HG02610 (cell line): ENCODE measurements at regions not wholly inside any gene's neighbourhood (a gene's known extent, or its start where the extent isn't known, plus 50 kb on each side); places are given as distances from the start of the nearest gene placed in this dataset.
A peak's percentile ranks its signal among the peaks of the same experiment; 100 is the strongest.

Experiments
- ATAC-seq: cut with Tn5 transposase; IDR thresholded peaks from one replicate; pipeline ENCODE4 v1.9.1; 2021; ENCODE audit warnings: mild to moderate bottlenecking, moderate library complexity; ENCODE audit not compliant: unreplicated experiment

DNA sequence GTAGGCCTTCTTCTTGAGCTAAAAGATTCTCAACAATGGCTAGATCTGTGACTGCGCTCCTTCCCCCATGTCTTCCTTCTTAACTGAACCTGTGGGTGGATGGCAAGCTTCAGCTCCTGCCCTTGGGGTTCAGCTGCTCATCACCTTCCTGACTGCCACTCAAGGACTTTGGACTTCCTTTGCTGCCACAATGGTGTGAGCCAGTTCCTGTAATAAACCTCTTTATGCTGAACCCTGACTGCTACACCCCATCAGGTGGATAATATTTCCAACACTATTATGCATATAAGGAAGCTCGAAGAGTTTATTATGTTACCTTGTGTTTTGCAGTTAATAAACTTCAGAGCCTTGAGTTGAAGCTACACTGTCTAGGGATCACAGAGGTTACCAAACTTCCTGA lies 208.9 kb upstream of the SLC10A2 start:
- no peak for ATAC-seq

DNA sequence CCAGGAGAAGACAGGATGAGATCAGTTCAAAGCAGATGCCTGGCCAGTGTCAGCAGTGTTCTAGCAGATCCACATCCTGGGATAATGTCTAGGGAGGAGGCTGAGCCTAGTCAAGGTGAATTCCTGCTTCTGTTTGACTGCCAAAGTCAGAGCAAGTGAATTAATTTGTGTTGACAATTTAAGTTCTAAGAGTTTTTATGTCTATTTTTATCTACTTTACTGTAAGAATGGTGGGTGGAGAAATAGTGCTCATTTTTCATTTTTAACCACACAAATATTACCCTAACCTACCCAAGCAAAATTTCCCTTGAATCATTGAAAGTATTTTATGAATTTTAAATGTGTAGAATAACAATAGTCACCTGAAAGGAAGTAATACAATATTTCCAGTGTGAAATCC lies 207.6 kb upstream of the SLC10A2 start:
- ATAC-seq = peak; percentile 29

DNA sequence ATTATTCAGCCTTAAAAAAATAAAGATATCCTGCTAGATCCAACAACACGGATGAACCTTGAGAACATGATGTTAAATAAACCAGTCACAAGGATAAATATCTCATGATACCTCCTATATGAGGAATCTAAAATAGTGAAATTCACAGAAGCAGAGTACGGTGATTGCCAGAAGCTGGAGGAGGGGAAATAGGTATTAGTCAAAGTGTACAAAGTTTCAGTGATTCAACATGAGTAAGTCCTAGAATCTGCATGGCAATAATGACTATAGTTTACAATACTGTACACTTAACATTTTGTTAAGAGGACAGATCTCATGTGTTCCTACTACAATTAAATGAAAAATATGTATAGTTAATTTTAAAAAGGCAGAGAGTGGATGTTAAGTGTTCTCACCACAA lies 206.6 kb upstream of the SLC10A2 start:
- ATAC-seq = peak; percentile 80

DNA sequence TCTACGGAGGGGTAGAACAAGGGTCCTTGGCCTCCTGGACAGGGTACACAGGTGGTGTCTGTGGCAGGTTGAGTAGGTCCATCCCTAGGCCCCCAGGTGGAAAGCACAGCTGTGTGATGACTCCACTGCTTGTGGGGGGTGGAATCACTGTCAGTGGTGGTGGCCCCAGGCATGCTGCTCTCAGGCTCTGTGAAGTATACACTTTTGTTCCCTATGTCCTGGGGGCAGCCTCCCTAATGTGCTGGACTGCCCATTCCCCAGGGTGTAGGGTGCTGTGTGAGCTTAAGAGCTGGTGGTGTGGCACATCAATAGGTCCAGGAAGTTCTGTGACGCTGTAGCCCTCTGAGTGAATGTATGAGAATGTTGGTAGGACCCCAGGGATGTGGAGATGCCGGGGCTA lies 197.2 kb upstream of the SLC10A2 start:
- ATAC-seq = no peak

DNA sequence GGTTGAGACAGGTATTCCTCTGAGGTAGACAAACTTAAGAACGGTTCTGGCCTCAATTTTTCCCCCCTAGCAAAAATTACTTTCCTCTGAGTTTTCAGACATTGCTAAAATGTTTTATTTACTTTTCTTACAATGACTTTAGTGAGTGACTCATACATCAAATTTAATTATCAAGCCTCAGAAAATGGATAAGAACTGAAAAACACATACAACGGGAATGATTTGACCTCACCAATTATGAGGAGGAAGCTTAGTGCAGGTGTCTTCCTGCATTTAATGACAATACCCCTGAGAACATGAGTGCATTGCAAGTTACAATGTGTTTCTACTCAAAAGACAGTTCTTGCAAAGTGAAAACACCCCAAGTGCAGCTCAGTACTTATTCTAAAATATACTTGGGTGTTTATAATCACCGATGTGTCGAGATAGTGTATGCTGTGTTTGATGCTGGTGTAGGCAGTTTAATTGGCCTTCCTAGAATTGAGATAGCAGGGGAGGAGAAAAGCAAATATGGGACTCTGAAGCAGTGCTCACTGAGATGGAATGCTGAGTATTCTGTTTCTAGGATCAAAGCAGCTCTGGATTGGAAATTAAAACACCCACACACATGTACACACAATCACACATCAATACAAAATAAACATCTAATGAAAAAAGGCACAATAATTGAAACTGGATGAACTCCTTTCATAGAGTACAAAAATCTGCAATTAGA lies 189.5 kb upstream of the SLC10A2 start:
- no peak for ATAC-seq

DNA sequence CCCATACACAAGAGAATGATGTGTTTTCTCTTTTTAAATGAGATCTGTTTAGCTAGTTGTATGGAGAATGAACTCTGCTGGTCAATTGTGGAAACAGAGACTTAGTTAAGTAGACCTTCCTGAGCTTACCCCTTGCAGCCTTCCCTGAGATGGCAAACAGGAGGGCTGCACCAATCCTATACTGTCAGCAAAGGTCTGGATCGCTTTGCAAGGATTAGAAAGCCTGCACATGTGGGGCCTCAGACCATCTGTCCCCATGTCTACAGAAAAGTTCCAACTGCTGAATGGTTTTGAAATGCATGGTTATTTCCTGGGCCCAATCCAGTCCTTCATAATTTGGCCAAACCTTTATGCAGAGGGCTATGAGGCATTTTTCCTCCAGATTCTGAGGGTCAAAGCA lies 183.9 kb upstream of the SLC10A2 start:
- no peak for ATAC-seq

DNA sequence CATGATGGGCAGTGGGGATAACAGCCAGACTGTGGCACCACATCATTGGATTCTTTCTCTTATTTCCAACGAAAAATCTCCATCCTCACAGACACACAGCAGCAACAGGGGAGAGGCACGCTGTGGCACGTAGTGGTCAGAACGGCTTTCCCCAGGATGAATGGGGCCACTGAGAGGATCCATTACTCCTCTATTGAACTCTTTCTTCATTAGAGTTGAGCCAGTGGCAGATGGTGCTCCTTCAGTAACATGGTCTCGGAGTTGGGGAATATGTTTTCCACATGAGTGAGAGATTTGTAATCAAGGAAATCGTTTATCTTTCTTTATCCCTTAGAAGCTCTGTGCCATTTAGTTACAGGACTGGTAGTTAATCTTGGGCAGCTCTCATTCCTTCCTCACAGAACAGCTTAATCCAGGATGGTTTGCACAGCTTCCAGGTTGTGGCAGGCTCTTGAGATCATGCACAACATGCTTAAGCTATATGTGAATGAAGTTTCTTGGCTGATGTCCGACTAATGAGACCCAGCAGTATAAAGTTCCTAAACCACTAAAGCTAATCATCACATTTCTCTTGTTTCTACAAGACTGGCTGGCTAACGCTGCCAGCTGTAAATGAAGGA lies 180.5 kb upstream of the SLC10A2 start:
- no peak for ATAC-seq

DNA sequence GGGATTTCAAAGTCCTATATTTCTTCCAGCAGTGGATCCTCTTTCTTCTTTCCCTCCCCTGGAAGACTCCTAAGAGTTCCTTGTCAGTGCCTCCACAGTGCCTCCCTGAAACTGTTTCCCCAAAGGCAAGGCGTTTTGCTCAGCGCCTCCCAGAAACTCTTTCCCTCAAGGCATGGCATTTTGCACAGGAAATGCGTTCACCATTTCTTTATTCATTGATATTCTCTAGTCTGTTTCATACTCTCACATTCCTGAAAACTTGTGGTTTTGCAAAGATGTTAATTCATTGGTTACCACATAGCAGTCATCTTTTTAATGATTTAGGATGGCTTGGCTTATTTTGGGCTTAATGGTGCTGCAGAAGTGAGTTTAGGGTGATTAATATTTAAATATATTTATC lies 177.3 kb upstream of the SLC10A2 start:
- no peak for ATAC-seq

DNA sequence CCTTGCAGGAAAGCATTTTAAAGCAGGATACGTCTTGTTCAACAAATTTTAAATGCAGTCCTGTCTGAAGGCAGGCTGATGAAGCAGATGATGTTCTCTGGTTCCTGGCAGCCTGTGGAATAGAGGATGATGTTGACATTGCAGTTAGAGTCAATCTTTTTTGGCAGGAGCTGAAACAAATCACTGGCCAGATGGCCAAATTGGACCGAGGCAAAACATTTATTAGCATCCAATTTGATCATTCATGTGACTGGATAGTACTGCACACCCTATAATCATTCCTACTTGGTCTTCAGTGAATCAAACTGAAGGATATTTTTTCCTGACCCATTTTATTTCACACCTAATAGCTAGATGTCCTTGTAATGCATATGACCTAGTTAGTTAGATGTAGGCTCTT lies 172.2 kb upstream of the SLC10A2 start:
- no peak for ATAC-seq

DNA sequence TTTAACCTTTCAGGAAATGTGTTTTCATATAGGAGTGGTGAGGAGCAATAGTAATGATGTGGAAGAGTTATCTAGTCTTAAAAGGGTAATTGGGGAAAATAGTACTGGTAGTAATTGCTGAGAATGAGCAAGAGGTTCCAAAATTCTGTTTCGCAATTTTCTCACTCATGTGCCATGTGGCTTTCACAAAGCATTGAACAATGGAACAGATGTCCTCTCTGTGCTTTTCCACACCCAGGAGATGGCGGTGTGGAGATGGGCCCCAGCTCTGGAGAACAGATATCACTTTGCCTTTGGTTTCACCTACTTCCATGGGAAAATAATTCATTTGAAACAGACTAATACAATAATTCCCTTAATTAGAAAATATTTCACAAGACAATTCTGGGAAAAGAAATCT lies 170.0 kb upstream of the SLC10A2 start:
- no peak for ATAC-seq

DNA sequence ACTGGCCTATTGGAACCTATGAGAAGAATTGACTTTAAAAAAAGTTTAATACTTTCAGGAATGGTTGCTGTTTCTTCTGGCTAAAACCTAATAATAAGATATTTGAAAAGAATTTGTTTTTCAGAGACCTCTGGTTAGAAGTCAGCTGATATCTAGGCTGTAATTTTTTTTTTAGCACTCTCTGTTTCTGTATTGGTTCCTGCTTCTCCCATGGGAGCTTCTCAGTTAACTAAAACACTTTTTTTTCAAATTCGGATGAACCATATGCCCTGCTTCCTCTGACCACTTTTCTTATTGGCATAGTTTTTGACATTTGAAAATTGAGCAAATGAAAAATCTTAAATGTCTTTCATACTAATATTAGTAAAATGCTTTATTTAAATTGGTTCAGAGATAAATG lies 163.5 kb upstream of the SLC10A2 start:
- ATAC-seq = no peak

DNA sequence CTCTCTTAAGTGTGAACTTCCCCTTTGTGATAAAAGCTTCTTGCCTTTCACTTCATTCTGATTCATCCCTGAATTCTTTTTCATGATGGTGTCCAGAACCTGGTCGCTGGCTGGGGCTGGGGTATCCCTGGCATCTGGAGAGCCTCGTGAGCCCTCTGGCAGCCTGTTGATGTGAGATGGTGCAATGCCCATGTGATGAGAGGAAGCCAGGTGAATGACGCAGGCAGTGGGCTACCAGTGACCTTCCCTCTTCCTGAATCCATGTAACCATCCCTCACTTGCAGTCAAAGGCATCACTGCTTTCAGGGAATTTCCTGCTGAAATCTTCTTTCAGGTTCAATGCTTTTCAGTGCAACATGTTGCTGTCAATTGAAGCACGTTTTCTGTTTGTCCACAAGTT lies 158.6 kb upstream of the SLC10A2 start:
- no peak for ATAC-seq

DNA sequence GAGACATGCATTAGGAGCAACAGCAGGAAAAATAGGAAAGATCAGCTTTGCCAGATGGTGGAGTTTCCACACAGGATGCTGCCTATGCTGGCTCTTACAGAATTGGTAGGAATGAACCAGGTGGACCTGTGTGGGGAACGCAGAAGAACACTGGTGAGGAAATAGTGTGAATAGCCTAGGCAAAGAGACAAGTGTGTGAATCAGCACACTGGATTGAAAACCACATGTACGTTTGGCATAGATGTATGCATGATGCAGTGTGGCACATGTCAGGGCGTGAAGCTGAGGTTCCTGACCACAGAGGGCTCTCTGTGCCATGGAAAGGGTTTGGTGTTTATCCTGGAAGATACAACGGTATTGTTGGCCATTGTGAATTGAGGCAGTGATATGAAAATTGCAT lies 156.5 kb upstream of the SLC10A2 start:
- ATAC-seq = no peak

DNA sequence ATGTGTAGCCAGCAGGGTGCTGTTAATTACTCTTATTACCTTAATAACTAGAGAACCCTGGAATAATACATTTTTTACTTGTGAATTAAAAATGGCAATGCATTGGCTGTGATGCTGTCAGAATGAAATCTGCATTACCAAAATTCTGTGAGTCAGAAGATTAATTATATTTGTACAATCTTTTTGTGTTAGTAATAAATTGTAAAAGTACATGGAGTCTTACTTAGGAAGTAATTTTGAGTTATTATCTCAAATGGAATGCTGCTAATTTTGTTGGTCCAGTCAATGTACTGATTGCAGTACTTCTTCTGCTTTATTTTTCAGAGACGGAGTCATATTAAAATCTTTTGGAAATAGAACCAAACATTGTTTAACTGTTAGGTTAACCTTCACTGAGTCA lies 152.0 kb upstream of the SLC10A2 start:
- no peak for ATAC-seq

DNA sequence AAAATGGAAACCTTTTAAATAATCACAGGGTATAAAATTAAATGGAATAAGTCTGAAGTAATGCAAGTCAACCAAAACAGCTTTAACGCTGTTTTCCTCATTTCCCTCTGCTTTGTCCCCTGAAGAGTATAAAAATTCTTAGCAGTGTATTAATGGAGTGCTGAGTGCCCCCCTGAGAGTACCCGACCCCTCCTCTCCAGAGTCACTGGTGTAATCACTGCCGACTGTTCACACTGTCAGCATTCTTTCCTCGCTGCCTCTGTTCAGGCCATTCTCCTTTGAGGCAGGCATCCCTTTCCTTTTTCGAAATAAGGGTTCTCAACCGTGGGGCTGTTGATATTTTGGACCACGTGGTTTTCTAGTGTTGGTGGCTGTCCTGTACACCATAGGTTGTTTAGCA lies 146.9 kb upstream of the SLC10A2 start:
- no peak for ATAC-seq

DNA sequence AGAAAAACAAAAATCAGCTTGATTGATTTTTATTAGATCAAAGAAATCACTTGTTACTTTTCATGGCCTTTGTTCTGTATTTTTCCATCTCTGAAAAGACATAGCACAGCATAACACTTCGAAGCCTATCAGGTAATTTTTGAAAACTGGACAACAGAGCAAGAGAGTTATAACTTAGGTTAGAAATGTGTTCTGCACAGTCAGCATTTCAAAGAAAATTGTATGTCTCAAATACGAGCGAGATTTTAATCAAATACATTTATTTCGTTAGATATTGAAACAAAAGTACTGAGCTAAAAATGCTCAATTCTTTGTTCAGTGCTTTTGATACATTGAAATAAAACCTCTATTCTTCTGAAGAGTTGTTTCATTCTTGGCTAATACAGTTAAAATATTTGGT lies 144.1 kb upstream of the SLC10A2 start:
- no peak for ATAC-seq

DNA sequence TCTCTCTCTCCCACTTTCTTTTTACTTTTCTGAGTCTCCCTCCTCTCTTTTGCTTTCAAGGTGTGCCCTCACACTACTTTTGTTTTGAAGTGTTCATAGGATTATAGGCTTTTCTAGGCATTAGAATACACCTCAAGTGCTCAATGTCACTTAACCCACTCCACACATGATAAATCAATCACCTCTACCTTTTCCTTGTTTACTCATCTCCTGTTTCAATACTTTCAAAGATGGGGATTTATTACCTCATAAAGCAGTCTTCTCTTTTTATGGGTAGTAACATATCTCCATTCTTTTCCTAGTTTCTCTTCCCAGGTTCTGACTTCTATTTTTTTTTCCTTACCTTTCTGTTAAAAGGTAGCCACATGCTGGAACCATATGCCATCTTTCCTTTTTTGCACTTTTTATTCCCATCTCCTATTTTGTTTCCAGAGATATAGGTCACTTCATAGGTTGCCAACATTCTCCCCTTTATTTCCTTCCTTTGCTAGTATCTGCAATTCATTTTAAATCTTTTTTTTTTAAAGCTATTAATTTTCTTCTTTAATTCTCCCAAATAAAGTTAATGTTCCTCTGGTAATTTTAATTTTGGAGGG lies 137.6 kb upstream of the SLC10A2 start:
- no peak for ATAC-seq

DNA sequence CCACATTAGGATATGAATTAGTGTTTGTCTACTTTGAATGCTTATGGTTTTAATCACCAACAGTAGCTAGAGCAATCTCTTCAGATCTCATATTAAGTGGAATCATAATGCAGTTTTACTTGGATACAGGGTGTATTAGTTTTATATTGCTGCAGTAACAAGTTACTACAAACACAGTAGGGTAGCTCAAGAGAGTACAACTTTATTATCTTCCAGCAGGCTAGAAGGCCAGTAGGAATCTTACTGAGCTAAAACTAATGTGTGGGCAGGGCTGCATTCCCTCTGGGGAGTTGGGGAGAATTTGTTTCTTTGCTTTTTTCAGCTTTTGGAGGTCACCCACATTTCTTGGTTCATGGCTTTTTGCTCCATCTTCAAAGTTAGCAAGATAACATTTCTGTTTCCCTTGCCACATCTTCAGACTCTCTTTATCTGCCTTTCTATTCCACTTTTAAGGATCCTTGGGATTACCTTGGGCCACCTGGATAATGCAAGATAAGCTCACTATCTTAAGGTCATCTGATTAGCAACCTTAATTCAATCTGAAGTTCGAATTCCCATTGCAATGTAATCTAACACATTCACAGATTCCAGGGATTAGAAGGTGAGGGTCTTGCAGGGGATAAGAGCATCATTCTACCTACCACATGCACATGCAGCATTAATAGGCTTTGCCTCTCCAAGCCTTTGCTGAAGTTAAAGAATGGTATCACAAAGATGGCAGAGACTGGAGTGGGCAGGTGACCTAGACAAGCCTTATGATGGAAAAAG lies 134.1 kb upstream of the SLC10A2 start:
- no peak for ATAC-seq

DNA sequence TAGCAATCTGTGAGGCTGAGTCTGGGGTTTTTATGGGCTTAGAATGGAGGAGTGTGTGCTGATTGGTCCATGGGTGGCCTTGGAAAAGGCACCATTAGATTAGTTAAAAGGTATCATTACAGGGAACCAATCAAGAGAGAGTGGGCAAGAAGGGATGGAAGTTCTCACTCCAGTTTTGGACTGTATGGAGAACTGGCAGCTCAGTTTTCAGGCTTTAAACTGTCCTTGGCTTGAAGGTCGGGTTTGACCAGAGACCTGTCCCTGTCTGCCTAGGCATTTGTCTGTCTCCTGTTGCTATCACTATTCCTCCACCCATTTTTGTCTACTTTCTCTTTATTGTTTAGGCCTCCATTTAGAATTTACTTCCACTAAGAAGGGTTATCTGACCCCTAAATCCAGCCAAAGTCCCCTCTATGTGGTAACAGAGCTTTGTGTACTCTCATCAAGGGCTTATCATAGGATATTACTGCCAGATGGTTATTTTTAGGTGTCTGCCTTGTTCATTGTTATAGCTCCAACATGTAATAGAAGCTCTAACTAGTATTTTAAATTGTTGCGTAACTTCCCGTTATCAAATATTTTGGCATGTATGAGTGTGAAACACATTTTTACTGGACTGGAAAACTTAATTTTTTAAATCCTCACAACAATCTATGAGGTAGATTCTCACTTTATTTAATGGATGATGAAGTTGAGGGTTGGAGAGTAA lies 133.3 kb upstream of the SLC10A2 start:
- ATAC-seq = no peak

DNA sequence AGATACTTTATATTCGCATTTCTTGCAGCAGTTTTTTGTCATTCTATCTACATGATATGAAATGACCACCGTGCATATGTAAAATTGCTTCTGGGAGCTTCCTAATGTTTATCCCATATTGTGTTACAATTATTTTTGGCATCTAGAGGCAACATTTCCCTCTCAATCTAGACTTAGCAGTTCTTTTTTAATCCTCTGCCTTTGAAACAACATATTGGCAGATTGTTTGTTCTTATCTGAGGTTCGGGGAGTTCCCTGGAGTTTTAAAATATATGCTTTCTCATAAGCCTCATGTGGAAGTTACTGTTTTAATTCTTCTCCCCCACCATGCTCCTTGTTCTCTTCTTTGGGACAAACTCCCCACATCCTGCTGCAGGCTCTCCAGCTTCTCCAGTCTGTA lies 130.1 kb upstream of the SLC10A2 start:
- ATAC-seq = no peak

DNA sequence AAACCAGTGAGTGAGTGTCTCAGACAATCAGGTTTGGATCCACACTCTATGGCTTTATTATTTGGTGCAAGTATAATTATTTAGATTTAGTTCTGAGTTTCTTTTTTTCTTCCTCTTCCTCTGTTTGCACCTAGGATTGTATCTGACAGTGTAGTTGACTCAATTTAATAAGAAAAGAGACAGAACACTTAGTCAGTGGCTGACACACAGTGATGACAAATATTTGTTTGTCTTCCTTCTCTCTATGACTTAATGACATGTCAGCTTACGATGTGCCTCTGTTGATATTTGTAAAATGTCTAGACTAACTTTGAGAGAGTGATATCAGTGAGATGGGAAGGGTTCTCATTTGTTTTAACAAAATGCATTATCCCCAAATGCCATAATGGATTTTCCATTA lies 129.5 kb upstream of the SLC10A2 start:
- no peak for ATAC-seq
